ENCODE measurements at regions not wholly inside any gene's neighbourhood (a gene's known extent, or its start where the extent isn't known, plus 50 kb on each side); places are given as distances from the start of the nearest gene placed in this dataset.

- TF ChIP-seq CTCF (IDR thresholded peaks at IDR 0.05) (no peak), TCF7L2 (IDR thresholded peaks at IDR 0.05; ENCODE audit: low read depth, low read length) (no peak), POLR2AphosphoS5 (IDR thresholded peaks at IDR 0.05; ENCODE audit: low read depth, low read length) (no peak)
Measured at GRCh38 chr3:107954845-107955244, 136.0 kb downstream of the CD47 start.

Data from Panc1 (cell line).